ENCODE measurements at regions not wholly inside any gene's neighbourhood (a gene's known extent, or its start where the extent isn't known, plus 50 kb on each side); places are given as distances from the start of the nearest gene placed in this dataset.

DNA sequence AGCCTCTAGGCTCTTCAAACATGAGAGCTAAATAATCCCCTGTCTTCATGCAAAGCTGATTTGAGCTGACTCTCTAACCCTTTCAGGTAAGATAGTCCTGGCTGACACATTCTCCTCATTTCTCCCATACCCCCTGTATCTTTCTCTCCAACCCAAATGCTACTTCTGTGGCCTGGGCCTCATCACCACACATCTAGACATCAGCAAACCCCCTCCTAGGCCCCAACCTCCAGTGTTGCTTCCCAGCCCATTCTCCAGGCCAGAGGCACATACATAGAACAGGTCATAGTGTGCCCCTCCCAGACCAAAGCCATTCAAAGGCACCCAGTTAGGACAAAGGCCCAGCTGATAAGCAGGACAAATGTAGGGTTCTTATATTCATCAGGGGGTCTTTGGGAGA lies 84.9 kb downstream of the ANKRD60 start:
- ChIA-PET POLR2A (no interaction called here), RAD21 (ENCODE audit: low non-redundant PET in 1 of 2, low total read pairs in 2 of 2, uncharacterized antibody in 2 of 2, unreplicated experiment in 2 of 2) (no interaction called here)

More for the DNA sequence above, 84.9 kb downstream of the ANKRD60 start:
- Histone ChIP-seq H4K20me1 (ENCODE audit: insufficient read depth) (no peaks in the 10 kb centered on the region), H3K4me1 (ENCODE audit: control insufficient read depth in 1 of 2, insufficient read depth in 2 of 2, low read length in 2 of 2) (no peaks in the 10 kb centered on the region), H2AFZ (ENCODE audit: low read depth, low read length, poor library complexity, severe bottlenecking) (no peak overlapping the region), H3K27me3 (ENCODE audit: insufficient read depth, low read length) (peaks cover 71% of the 10 kb centered on the region), H3K27ac (ENCODE audit: low read depth, low read length) (no peak overlapping the region), H3K36me3 (ENCODE audit: control insufficient read depth in 1 of 2, insufficient read depth in 2 of 2, low read length in 2 of 2) (no peaks in the 10 kb centered on the region), H3K4me3 (replicated peaks in 1 of 2; ENCODE audit: low read depth in 1 of 2, low read length in 2 of 2) (no peak overlapping the region), H3K9me2 (ENCODE audit: insufficient read depth) (no peaks in the 10 kb centered on the region), H3K4me2 (ENCODE audit: low read length) (no peak overlapping the region), H3K79me2 (ENCODE audit: insufficient read depth, low read length) (no peaks in the 10 kb centered on the region), H3K9ac (ENCODE audit: low read length) (no peak overlapping the region), H3K9me3 (ENCODE audit: control insufficient read depth in 1 of 2, insufficient read depth in 1 of 2, low read depth in 1 of 2, low read length in 2 of 2) (no peaks in the 10 kb centered on the region)
- BruUV-seq (replicated peaks): no TSS peak
- CTCF ChIA-PET: no interaction called here
- intact Hi-C loops (cut with micrococcal nuclease): no loop called here
- TF ChIP-seq POLR2AphosphoS5 (IDR thresholded peaks at IDR 0.05; ENCODE audit: low read depth, low read length) (no peak), ZNF274 (IDR thresholded peaks at IDR 0.05; ENCODE audit: low read depth, low read length) (no peak), FOSL1 (IDR thresholded peaks at IDR 0.05; ENCODE audit: low read depth) (no peak), CEBPB (IDR thresholded peaks at IDR 0.05; ENCODE audit: low read depth) (no peak), JUND (IDR thresholded peaks at IDR 0.05) (no peak), YY1 (IDR thresholded peaks at IDR 0.05; ENCODE audit: extremely low read depth, insufficient replicate concordance, low read depth, low read length) (no peak), TCF7L2 (IDR thresholded peaks at IDR 0.05; ENCODE audit: borderline replicate concordance, extremely low read depth, insufficient read depth, insufficient read length) (no peak), CBX3 (IDR thresholded peaks at IDR 0.05; ENCODE audit: low read depth) (no peak), REST (IDR thresholded peaks at IDR 0.05; ENCODE audit: low read depth) (no peak), ELF1 (IDR thresholded peaks at IDR 0.05; ENCODE audit: borderline replicate concordance, low read depth) (no peak), MAX (IDR thresholded peaks at IDR 0.05) (no peak)
- DNase-seq (ENCODE audit: low read depth, low spot score) (no peak), ATAC-seq (no peak)

All from HCT116 (cell line).